ENCODE measurements at regions not wholly inside any gene's neighbourhood (a gene's known extent, or its start where the extent isn't known, plus 50 kb on each side); places are given as distances from the start of the nearest gene placed in this dataset.
"Not testable (repeated sequence)": the region's sequence is repeated elsewhere in the genome, so short reads cannot be mapped to it uniquely, and the experiment has no call there.

DNA sequence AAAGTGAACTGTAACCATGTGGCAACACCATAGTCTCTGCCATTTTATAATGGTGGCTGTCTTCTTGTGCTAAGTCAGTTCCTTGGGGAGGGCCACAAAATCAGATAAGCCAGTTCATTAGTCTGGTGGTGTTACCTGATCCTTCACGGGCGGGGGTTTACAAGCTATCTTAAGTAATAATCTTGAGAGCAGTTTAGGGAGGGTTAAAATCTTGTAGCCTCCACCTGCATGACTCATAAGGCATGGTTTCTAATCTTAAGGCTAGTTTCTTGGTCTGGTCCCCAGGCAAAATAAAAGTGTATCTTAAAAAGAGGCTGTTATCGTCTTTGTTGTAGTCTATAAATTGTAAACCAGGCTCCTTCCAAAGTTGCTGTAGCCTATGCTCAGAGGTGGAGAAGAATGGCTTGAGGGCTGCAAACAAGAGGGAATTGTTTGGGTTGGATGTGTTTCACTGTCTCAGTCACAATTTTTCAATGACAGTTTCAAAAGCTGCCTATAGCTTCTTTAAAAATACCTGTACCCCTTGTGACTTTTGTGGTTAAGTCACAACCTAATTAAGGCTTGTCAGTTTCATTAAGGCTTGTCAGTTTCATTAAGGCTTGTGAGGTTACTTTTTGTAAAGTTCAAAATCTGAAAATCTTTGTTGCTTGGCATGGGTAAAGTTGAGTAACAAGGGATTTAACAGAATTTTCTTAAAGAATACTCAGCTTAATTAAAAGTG is 135.7 kb downstream of the RPS4Y2 start:
- Histone ChIP-seq H3K4me1 (no peaks in the 10 kb centered on the region), H3K4me3 (no peak overlapping the region), H3K36me3 (ENCODE audit: low read depth, missing control alignments) (no peaks in the 10 kb centered on the region), H3K27me3 (no peaks in the 10 kb centered on the region), H3K27ac (no peak overlapping the region), H3K9me3 (no peaks in the 10 kb centered on the region)
- TF ChIP-seq POLR2A (IDR thresholded peaks at IDR 0.05) = no peak
- TF ChIP-seq CTCF (IDR thresholded peaks at IDR 0.05) = no peak
- 47 to 68% methylated on average over 3 of the region's 3 CpGs for WGBS, 2 donors
- DNase-seq = no peak
- intact Hi-C loops (cut with DNase I; ENCODE audit: low total_unique reads) = no loop called here

GRCh38 chrY:20925350-20926091 is 169.6 kb downstream of the RPS4Y2 start:
- H3K9me3 ChIP-seq; H3K27ac ChIP-seq; H3K36me3 ChIP-seq (ENCODE audit: low read depth, missing control alignments); H3K4me3 ChIP-seq; intact Hi-C loops (cut with DNase I; ENCODE audit: low total_unique reads); H3K27me3 ChIP-seq; DNase-seq; H3K4me1 ChIP-seq: not testable (repeated sequence)
- 42 to 66% methylated on average over 4 of the region's 4 CpGs for WGBS, 2 donors

DNA sequence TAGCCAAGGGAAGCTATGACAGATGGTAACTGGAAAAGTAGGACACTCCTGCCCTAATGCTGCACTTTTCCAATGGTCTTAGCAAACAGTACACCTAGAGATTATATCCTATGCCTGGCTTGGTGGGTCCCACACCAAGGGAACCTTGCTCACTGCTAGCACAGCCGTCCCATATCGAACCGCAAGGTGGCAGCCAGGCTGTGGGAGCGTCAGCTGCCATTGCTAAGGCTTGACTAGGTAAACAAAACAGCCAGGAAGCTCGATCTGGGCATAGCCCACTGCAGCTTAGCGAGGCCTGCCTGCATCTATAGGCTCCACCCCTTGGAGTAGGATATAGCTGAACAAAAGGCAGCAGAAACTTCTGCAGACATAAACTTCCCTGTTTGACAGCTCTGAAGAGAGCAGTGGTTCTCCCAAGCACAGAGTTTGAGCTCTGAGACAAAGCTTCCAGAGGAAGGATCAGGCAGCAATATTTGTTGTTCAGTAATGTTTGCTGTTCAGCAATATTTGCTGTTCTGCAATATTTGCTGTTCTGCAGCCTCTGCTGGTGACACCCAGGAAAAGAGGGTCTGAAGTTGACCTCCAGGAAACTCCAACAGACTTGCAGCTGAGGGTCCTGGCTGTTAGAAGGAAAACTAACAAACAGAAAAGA is 173.9 kb downstream of the RPS4Y2 start:
- no peak overlapping the region for H3K4me3 ChIP-seq
- no peaks in the 10 kb centered on the region for H3K36me3 ChIP-seq (ENCODE audit: low read depth, missing control alignments)
- TF ChIP-seq POLR2A (IDR thresholded peaks at IDR 0.05) (no peak), CTCF (IDR thresholded peaks at IDR 0.05) (no peak)
- DNase-seq = no peak
- H3K4me1 ChIP-seq = no peaks in the 10 kb centered on the region
- H3K27me3 ChIP-seq = no peaks in the 10 kb centered on the region
- no peak overlapping the region for H3K27ac ChIP-seq
- 27 to 44% methylated on average over 2 to 6 of the region's 6 CpGs for WGBS, 2 donors
- intact Hi-C loops (cut with DNase I; ENCODE audit: low total_unique reads) = no loop called here
- H3K9me3 ChIP-seq = no peaks in the 10 kb centered on the region

- H3K4me3 ChIP-seq; DNase-seq; H3K4me1 ChIP-seq; intact Hi-C loops (cut with DNase I; ENCODE audit: low total_unique reads); H3K9me3 ChIP-seq; H3K27me3 ChIP-seq; H3K36me3 ChIP-seq (ENCODE audit: low read depth, missing control alignments); H3K27ac ChIP-seq: not testable (repeated sequence)
- 41 to 54% methylated on average over 5 to 7 of the region's 7 CpGs for WGBS, 2 donors
These were observed 180.9 kb downstream of the RPS4Y2 start for GRCh38 chrY:20936709-20937251.

DNA sequence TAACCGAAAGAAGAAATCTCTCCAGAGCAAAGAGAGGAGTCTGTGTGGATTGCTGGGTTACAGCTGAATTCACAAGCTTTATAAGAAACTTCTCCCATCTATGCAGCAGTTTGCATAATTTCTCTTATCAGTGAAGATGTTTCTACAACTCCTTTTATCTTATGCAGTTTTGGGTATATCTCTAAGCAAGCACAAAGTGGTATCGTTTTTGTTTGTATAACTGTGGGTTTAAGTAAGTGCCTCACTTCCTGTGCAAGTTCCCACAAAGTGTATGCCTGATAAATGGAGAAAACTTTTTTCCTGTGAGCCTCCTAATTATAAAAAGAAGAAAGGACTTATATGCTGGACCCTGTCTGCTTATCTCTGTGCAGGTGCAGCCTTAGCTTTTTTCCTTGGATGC is 205.6 kb downstream of the RPS4Y2 start:
- DNase-seq = no peak
- Histone ChIP-seq H3K36me3 (ENCODE audit: low read depth, missing control alignments) (no peaks in the 10 kb centered on the region), H3K27ac (no peak overlapping the region), H3K9me3 (no peaks in the 10 kb centered on the region), H3K4me3 (no peak overlapping the region), H3K27me3 (no peaks in the 10 kb centered on the region), H3K4me1 (no peaks in the 10 kb centered on the region)
- 58 to 66% methylated on average over 2 of the region's 2 CpGs for WGBS, 2 donors
- intact Hi-C loops (cut with DNase I; ENCODE audit: low total_unique reads) = no loop called here
- TF ChIP-seq CTCF (IDR thresholded peaks at IDR 0.05) (no peak), POLR2A (IDR thresholded peaks at IDR 0.05) (no peak)
